GM11168 (cell line): ENCODE measurements at regions not wholly inside any gene's neighbourhood (a gene's known extent, or its start where the extent isn't known, plus 50 kb on each side); places are given as distances from the start of the nearest gene placed in this dataset.

Source experiments
- in situ Hi-C: fragments of 300-500 bp; cut with MboI; formaldehyde crosslinking; loops from one replicate; pipeline ENCODE4 v1.12.0; 2022; ENCODE audit warnings: low sequenced_read_pairs; ENCODE audit not compliant: unreplicated experiment

DNA sequence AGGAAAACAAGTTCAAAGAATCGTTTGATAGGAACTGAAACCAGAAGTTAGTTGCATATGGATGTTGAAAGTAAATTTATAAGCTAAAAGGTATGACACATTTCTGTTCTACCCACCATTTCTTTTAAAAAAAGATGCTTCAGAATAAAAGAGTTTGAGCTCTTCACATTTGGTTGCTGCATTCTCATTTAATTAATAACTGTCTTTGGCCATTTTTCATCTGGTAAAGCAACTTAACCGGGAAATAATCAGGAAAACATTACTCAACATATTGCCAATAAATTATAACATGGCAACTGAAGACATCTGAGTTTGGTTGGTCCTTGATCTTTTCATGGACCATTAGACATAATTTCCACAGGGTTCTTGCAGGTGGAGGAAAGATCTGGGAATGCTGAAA is 180.2 kb upstream of the TWIST2 start:
- in situ Hi-C loops = no loop called here

DNA sequence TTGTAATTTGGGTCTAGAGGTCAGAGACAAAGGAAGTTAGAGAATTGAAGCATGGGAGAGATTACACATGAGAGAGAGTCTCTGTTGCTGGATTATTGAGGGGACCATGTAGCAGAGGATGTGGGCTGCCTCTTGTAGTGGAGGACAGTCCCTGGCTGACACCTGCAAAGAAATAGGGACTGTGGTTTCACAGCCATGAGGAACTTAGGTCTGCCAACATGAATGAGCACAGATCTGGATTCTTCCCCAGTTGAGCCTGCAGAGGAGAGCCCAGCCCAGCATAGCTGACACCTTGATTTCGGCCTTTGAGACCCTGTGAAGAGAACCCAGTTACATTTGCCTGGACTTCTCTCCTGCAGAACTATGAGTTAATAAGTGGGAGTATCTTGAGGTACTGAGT is 179.5 kb upstream of the TWIST2 start:
- in situ Hi-C loops = no loop called here

GRCh38 chr2:238669046-238669445 is 178.8 kb upstream of the TWIST2 start:
- in situ Hi-C loops = no loop called here

DNA sequence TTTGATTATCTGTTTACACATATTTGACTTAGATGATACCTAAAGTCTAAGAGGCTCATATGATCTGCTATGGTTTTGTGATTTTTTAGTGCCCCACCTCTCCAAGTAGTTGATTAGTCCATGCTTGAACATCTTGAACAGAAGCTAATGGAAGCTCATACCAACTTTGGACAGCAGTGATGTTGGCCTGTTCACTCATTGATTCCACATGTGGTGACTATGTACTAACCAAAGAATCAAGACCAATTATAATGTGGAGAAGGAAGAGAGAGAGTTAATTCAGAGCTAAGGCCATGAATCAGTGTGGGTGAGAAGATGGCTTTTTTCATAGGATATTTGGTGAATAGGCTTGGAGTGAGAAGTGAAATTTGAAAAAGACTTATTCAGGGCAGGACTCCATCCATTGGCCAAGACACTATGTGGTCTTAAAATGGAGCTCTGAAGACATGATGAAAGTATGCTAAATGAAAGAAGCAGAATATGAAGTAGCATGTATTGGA is 178.3 kb upstream of the TWIST2 start:
- in situ Hi-C loops = no loop called here

- in situ Hi-C loops = no loop called here
Measured at GRCh38 chr2:238670111-238670585, 177.7 kb upstream of the TWIST2 start.

GRCh38 chr2:238682536-238682935 is 165.3 kb upstream of the TWIST2 start:
- in situ Hi-C loops = no loop called here

DNA sequence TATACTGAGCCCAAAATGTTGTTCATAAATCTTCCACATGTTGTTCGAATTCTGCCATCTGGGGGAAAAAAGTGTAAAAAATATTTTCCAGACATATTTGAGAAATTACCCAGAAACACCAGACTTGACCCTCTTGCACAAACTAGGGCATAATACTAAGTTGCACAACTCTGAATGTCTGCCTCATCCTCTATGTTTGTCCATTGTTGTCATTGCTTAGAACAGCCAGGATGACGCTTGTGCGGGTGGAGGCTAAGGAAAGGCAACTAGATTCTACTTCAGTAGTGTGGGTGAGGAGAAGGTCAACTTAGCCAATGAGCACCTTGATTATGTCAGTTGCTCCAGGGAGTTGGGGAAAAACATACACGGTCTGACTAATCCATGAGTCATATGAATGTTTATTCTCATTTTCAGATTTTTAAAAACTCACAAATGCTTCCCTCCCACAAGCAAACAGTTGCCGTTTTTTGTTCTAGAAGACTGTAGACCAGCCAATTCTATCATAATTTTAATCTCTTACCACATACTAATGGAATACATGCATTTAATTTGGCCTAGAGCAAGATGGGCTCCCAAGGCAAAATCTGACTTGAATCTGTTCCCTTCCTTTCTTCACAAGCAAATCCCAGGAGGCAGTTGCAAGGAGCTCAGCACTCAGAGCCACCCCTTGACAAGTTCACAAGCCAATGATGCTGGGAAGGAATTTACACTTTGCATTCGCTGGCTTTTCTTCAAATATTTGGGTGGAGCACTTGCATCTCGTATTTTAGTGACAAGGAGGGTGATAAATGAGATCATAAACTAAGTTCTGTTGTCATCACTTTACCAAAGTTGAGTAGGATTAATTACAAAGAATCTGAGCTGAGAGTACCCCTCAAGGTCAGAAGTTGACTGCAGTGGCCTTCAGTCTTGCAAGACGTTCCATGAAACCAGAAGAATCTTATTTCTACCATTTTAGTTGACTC is 163.2 kb upstream of the TWIST2 start:
- in situ Hi-C loops = no loop called here

- in situ Hi-C loops = no loop called here
Measured at GRCh38 chr2:238685327-238685709, 162.6 kb upstream of the TWIST2 start.

DNA sequence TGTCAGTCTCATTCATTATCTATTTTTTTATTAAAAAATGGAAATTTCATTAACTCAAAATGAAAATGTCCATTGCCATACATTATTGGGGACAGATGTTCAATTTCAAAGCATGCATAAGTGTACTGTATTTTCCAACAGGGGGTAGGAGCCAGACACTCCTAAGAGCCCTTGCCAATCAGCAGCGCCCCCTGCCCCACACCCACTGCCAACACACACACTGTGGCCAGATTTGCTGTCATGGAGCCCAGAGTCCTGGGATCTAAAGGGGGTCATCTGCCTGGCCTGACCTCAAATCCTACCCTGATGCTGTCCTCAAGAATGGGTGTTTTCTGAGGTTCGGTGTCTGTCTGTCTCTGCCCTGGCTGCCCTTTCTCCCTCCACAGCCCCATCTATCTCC is 162.2 kb upstream of the TWIST2 start:
- in situ Hi-C loops = no loop called here

DNA sequence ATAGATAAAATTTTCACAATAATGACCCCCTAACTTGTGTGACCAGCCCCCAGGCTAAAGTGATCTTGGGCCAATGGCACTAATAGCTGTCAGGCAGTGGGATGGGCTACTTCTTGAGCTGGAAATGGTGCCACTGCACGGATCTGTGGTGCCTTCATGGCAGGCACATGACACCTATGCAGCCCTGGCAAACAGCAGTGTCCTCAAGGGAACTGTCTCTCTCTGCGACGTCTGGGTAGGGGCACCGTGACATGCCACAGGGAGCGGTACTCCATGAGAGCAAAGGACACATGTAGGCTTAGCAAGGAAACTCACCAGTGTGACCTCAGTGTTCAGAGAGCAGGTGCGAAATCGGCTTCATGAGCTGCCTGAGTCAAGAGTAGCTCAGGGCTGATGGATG is 161.7 kb upstream of the TWIST2 start:
- in situ Hi-C loops = no loop called here

GRCh38 chr2:238688193-238689153 is 159.4 kb upstream of the TWIST2 start:
- in situ Hi-C loops = no loop called here

- in situ Hi-C loops = no loop called here
Measured at GRCh38 chr2:238689331-238689730, 158.6 kb upstream of the TWIST2 start.

DNA sequence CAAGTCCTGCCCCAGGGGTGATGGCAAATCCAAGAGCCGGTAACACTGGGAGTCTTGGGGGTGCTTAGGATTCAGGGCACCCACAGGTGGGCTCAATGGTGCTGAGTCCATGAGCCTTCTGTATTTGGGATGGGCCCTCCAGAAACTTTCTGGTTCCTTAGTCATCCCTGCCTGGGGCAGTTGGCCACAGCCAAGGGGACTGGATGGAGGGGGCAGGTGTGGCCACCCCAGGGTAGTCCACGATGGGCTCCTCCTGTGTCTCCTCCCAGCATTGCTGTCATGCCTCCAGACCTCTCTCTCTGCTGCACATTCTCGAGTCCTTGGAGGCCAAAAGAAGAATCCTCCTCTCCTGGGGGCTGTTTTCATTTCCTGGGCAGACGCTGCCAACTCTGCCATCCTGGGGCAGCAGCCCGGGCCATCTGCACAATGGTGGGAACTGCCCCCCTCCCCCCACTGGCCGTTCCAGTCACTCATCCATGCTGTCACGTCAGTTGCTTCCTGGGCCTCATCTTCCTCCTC is 158.0 kb upstream of the TWIST2 start:
- in situ Hi-C loops = no loop called here

DNA sequence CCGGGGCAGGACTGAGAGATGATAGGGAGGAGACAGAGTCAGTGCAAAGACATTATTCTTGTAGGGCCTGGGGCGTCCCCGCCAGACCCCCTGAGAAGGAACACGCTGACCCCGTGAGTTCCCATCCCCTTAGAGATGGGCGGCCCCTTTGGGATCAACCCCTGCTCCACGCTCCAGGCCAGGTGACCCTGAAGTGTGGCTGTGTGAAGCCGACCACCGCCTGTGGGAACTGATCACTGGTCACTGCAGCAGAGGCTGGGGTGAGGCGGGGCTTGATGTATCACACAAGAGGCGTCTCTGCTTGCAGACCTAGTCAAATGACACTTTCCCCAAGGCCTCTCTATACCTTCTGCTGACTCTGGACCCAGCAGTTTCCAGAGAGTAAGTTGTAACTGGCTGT is 157.4 kb upstream of the TWIST2 start:
- in situ Hi-C loops = no loop called here

- in situ Hi-C loops = no loop called here
Measured at GRCh38 chr2:238691596-238692491, 156.0 kb upstream of the TWIST2 start.

DNA sequence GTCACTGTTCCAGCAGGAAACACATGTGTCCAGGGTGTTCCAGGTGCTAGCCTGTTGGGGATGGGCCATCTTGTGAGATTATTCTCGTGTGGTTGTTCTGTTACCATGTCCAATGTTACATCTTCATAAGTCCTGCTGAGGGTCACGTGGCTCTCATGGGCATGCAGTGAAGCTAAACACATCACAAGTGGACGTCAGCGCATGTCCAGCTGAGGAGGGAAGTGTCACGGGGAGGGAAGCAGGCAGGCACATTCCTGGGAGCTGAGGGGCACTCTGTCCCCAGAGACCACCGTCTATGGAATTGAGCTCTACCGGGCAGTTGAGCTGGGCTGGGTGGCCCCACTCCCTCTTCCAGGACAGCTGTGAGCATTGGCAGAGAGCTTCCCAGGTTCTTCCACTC is 155.3 kb upstream of the TWIST2 start:
- in situ Hi-C loops = no loop called here

DNA sequence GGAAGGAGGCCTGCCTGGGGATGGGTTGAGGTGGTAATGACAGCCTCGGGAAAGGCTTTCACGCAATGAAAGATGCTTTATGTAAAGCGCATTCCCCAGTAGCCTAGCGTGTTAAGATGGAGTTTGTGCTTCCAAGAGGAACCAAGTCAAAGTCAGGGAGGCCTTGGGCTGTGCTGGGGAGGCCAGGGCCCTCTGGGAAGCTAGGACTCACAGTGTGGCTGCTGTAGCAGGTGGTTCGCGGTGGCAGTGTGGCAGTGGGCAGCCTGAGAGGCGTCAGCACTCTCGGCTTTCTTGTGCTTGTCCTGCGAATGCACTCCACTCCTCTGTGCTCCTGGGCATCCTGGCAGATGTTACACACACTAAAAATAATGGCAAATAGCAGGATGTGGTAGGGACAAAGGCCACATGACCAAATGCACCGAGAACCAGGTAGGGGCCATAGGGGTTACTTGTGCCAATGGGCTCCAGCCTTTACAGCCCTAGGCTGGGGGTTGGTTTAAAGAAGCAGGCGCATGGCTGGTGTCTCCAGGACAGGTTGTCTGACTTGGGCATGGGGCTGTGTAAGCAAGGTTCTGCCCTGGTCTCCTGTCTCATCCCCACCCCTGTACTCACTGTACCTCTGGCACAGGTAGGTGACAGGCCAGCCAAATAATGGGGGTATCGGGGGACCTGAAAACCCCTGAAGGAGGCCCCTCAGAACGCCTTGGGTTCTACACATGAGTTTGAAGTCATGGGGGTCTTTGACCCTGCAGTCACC is 154.4 kb upstream of the TWIST2 start:
- in situ Hi-C loops = no loop called here

DNA sequence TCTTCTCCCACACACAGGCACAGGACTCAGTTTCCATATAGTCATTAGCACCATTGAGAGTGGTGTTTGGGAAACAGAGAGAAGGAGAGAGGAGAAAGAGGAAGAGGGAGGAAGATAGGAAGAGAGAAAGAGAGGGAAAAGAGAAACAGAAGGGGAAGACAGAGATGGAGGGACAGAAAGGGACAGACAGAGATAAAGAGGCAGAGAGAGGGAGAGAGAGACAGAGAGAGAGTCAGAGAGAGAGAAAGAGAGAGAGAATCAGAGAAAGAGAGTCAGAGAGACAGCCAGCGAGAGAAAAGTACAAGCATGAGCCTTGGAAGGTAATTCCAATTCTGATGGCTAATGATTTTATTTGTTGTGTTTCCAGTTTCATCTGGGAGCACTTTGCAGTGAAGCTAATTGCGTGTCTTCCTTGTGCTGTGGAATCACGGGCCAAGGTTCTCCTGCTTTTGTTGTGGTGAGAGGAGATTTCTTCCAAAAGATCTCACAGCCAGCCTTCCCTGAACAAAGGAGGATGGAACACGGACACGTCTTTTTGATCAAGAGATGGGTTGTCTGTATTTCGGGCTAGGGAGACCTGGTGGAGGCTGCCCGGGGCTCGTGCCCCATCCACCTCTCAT is 153.6 kb upstream of the TWIST2 start:
- in situ Hi-C loops = no loop called here
